Endothelial cell of hepatic sinusoid (primary cell): ENCODE measurements at regions not wholly inside any gene's neighbourhood (a gene's known extent, or its start where the extent isn't known, plus 50 kb on each side); places are given as distances from the start of the nearest gene placed in this dataset.

Experiments
- in situ Hi-C: cut with HindIII; loops from 2 replicates; pipeline ENCODE4 v1.10.0; 2017; ENCODE audit warnings: low sequenced_read_pairs

GRCh38 chr17:77436481-77436880 is 295.7 kb downstream of the SEC14L1 start:
- in situ Hi-C loops = no loop called here

GRCh38 chr17:77437017-77437416 is 296.2 kb downstream of the SEC14L1 start:
- in situ Hi-C loops = no loop called here

- in situ Hi-C loops = no loop called here
Observed at GRCh38 chr17:77437747-77438146, 297.0 kb downstream of the SEC14L1 start.

GRCh38 chr17:77438241-77439188 is 297.7 kb downstream of the SEC14L1 start:
- in situ Hi-C loops = no loop called here

GRCh38 chr17:77439189-77440018 is 298.6 kb downstream of the SEC14L1 start:
- in situ Hi-C loops = no loop called here

- in situ Hi-C loops = no loop called here
Observed at GRCh38 chr17:77440560-77440981, 299.8 kb downstream of the SEC14L1 start.

GRCh38 chr17:77441130-77441920 is 300.6 kb downstream of the SEC14L1 start:
- in situ Hi-C loops = no loop called here

- in situ Hi-C loops = no loop called here
Observed at GRCh38 chr17:77441940-77442339, 301.2 kb downstream of the SEC14L1 start.

- in situ Hi-C loops = no loop called here
Observed at GRCh38 chr17:77442976-77443747, 302.4 kb downstream of the SEC14L1 start.

- in situ Hi-C loops = no loop called here
Observed at GRCh38 chr17:77443748-77444260, 303.0 kb downstream of the SEC14L1 start.

- in situ Hi-C loops = no loop called here
Observed at GRCh38 chr17:77444628-77444983, 303.8 kb downstream of the SEC14L1 start.

- in situ Hi-C loops = no loop called here
Observed at GRCh38 chr17:77444984-77445759, 304.4 kb downstream of the SEC14L1 start.

GRCh38 chr17:77445760-77446532 is 305.2 kb downstream of the SEC14L1 start:
- in situ Hi-C loops = no loop called here

GRCh38 chr17:77446940-77447634 is 306.3 kb downstream of the SEC14L1 start:
- in situ Hi-C loops = no loop called here

- in situ Hi-C loops = no loop called here
Observed at GRCh38 chr17:77449373-77449907, 308.7 kb downstream of the SEC14L1 start.

- in situ Hi-C loops = no loop called here
Observed at GRCh38 chr17:77449908-77450741, 309.4 kb downstream of the SEC14L1 start.

GRCh38 chr17:77450742-77451244 is 310.0 kb downstream of the SEC14L1 start:
- in situ Hi-C loops = no loop called here
